H1 (cell line): ENCODE measurements at regions not wholly inside any gene's neighbourhood (a gene's known extent, or its start where the extent isn't known, plus 50 kb on each side); places are given as distances from the start of the nearest gene placed in this dataset.
"Not testable (repeated sequence)": the region's sequence is repeated elsewhere in the genome, so short reads cannot be mapped to it uniquely, and the experiment has no call there.

Source experiments
- BRCA1 ChIP-seq: IDR thresholded peaks from 2 replicates; pipeline ENCODE4 v1.6.1; 2012; ENCODE audit warnings: low read depth, low read length, improper control_type of control experiment
- CHD2 ChIP-seq: IDR thresholded peaks from 2 replicates; pipeline ENCODE4 v1.6.1; 2012; ENCODE audit warnings: low read length, improper control_type of control experiment
- CTCF ChIP-seq, 3 experiments: IDR thresholded peaks; 1 replicate in 2 of 3; 2 replicates in 1 of 3; pipeline versions ENCODE4 v1.5.1 to v1.6.1; 2011; ENCODE audit warnings: low read length in 3 of 3, mild to moderate bottlenecking in 3 of 3, inconsistent platforms in 2 of 3, low read depth in 1 of 3, moderate library complexity in 1 of 3; ENCODE audit not compliant: insufficient read depth in 1 of 3; ENCODE audit errors: control extremely low read depth in 1 of 3
- EGR1 ChIP-seq: IDR thresholded peaks from 2 replicates; pipeline ENCODE4 v1.6.1; 2011; ENCODE audit warnings: low read depth, low read length, borderline replicate concordance
- EP300 ChIP-seq, 2 experiments: IDR thresholded peaks; 1 replicate in 1 of 2; 2 replicates in 1 of 2; pipeline ENCODE4 v1.6.1; 2011 to 2012; ENCODE audit warnings: low read depth in 2 of 2, low read length in 2 of 2, mild to moderate bottlenecking in 2 of 2, borderline replicate concordance in 1 of 2, inconsistent platforms in 1 of 2, moderate library complexity in 1 of 2
- EZH2 ChIP-seq: fragments of 200-600 bp; sonication (generic); IDR thresholded peaks from 2 replicates; pipeline ENCODE4 v1.7.1; 2012; ENCODE audit warnings: low read depth, mild to moderate bottlenecking, moderate library complexity, low read length, inconsistent platforms; ENCODE audit not compliant: severe bottlenecking
- MAX ChIP-seq: IDR thresholded peaks from 2 replicates; pipeline ENCODE4 v1.6.1; 2012; ENCODE audit warnings: inconsistent platforms
- PHF8 ChIP-seq: fragments of 200-600 bp; sonication (generic); conservative IDR thresholded peaks from 2 replicates; pipeline ENCODE4 v1.7.1; 2012; ENCODE audit warnings: low read depth, mild to moderate bottlenecking, inconsistent platforms, low read length, moderate library complexity
- POLR2AphosphoS5 ChIP-seq: IDR thresholded peaks from 2 replicates; pipeline ENCODE4 v1.6.1; 2011; ENCODE audit warnings: low read depth, low read length
- RAD21 ChIP-seq, 2 experiments: IDR thresholded peaks in 1 of 2; conservative IDR thresholded peaks in 1 of 2; 2 replicates each; pipeline ENCODE4 v1.6.1; 2011; ENCODE audit warnings: low read depth in 2 of 2, low read length in 2 of 2, improper control_type of control experiment in 1 of 2, inconsistent platforms in 1 of 2, mild to moderate bottlenecking in 1 of 2, moderate library complexity in 1 of 2

- TF ChIP-seq MAX; BRCA1; POLR2AphosphoS5; CTCF (IDR thresholded peaks at IDR 0.05; ENCODE audit: control extremely low read depth in 1 of 3, insufficient read depth in 1 of 3, low read depth in 1 of 3, low read length in 3 of 3); PHF8; CHD2; EGR1; RAD21 (IDR thresholded peaks at IDR 0.05 in 1 of 2, conservative IDR thresholded peaks at IDR 0.05 in 1 of 2; ENCODE audit: low read depth in 2 of 2, low read length in 2 of 2); EZH2; EP300 (IDR thresholded peaks at IDR 0.05; ENCODE audit: borderline replicate concordance in 1 of 2, low read depth in 2 of 2, low read length in 2 of 2): not testable (repeated sequence)
Observed at GRCh38 chr4:86515963-86516362, 78.2 kb upstream of the PTPN13 start.
